Thyroid gland (tissue), 4 donors: ENCODE measurements at regions not wholly inside any gene's neighbourhood (a gene's known extent, or its start where the extent isn't known, plus 50 kb on each side); places are given as distances from the start of the nearest gene placed in this dataset.

Experiments used
- POLR2A ChIP-seq, 2 donors: fragments of 450-650 bp; IDR thresholded peaks; one replicate each; pipeline ENCODE4 v1.6.1; 2017; ENCODE audit warnings: antibody characterized with exemption in 2 of 2, mild to moderate bottlenecking in 2 of 2, moderate library complexity in 1 of 2
- TF ChIP-seq, protein P1 (sequence below), 6 experiments: fragments of 200-600 bp in 3 of 6; fragments of 450-650 bp in 3 of 6; sonication (generic) in 3 of 6; IDR thresholded peaks; one replicate each; pipeline ENCODE4 v1.5.1; 2016 to 2019; ENCODE audit warnings: antibody characterized with exemption in 6 of 6, mild to moderate bottlenecking in 2 of 6, inconsistent platforms in 1 of 6, moderate library complexity in 1 of 6

DNA sequence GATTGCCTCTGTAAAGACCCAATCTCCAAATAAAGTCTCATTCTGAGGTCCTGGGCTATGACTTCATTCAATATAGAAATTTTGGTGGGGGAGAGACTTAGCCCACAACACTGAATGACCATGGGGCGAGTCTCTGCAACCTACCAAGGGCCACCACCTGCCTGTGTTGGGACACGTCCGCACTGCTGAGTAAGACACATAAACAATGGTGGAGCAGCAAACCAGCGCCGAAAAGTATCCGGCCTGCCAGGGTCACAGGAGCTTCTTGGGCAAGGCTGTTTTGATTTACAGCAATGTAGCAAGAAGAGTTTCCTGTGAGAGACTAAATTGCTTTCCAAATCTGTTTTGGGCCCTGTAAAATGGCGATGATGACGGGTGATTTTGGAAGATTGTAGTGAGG is 122.3 kb downstream of the SHANK2 start:
- TF ChIP-seq, protein P1, sequence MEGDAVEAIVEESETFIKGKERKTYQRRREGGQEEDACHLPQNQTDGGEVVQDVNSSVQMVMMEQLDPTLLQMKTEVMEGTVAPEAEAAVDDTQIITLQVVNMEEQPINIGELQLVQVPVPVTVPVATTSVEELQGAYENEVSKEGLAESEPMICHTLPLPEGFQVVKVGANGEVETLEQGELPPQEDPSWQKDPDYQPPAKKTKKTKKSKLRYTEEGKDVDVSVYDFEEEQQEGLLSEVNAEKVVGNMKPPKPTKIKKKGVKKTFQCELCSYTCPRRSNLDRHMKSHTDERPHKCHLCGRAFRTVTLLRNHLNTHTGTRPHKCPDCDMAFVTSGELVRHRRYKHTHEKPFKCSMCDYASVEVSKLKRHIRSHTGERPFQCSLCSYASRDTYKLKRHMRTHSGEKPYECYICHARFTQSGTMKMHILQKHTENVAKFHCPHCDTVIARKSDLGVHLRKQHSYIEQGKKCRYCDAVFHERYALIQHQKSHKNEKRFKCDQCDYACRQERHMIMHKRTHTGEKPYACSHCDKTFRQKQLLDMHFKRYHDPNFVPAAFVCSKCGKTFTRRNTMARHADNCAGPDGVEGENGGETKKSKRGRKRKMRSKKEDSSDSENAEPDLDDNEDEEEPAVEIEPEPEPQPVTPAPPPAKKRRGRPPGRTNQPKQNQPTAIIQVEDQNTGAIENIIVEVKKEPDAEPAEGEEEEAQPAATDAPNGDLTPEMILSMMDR (IDR thresholded peaks at IDR 0.05), result no peak
- TF ChIP-seq POLR2A (IDR thresholded peaks at IDR 0.05), result no peak
